PC-9 (cell line): ENCODE measurements at regions not wholly inside any gene's neighbourhood (a gene's known extent, or its start where the extent isn't known, plus 50 kb on each side); places are given as distances from the start of the nearest gene placed in this dataset.

ENCODE experiments used
- BruUV-seq: library from RNA; stranded (reverse); fragments of 400-500 nt; replicated peaks from 2 replicates; lab custom pipeline; 2021; lab: Mats Ljungman, UMichigan
- CTCF ChIA-PET: fragments of 300-600 bp; sonication (Branson Sonifier 250); formaldehyde crosslinking; loops from one replicate; lab custom pipeline; 2022; ENCODE audit warnings: antibody characterized with exemption; lab: Charles Lee
- POLR2A ChIA-PET: fragments of 300-600 bp; sonication (Branson Sonifier 250); formaldehyde crosslinking; loops from one replicate; lab custom pipeline; 2022; ENCODE audit warnings: antibody characterized with exemption; ENCODE audit not compliant: unreplicated experiment; lab: Charles Lee
- DNase-seq, 2 experiments: peaks; one replicate each; pipeline versions ENCODE4 v3.0.0 to v3.0.0-alpha.2; 2015 to 2022; ENCODE audit warnings: mixed read lengths in 1 of 2
- H2AFZ ChIP-seq: fragments of 200-600 bp; sonication (generic); 2 replicates; pipeline ENCODE4 v1.8.1; 2017; ENCODE audit warnings: antibody characterized with exemption
- H3F3A ChIP-seq: fragments of 200-600 bp; sonication (generic); 2 replicates; pipeline ENCODE4 v1.8.1; 2017; ENCODE audit warnings: antibody characterized with exemption, mild to moderate bottlenecking, low read depth; ENCODE audit not compliant: insufficient read depth
- H3K27ac ChIP-seq: fragments of 200-600 bp; sonication (generic); 2 replicates; pipeline ENCODE4 v1.6.1; 2016; ENCODE audit warnings: mixed run types
- H3K27me3 ChIP-seq: fragments of 200-600 bp; sonication (generic); 2 replicates; pipeline ENCODE4 v1.6.1; 2016; ENCODE audit warnings: low read depth, mixed run types; ENCODE audit not compliant: insufficient read depth
- H3K36me3 ChIP-seq: fragments of 200-600 bp; sonication (generic); 2 replicates; pipeline ENCODE4 v1.6.1; 2016; ENCODE audit warnings: low read depth, mixed run types
- H3K4me1 ChIP-seq: fragments of 200-600 bp; sonication (generic); replicated peaks from 2 replicates; pipeline ENCODE4 v1.6.1; 2016; ENCODE audit warnings: mixed run types; ENCODE audit not compliant: insufficient read depth
- H3K4me2 ChIP-seq: fragments of 200-600 bp; sonication (generic); 2 replicates; pipeline ENCODE4 v1.6.1; 2017; ENCODE audit warnings: mixed run types
- H3K4me3 ChIP-seq: fragments of 200-600 bp; sonication (generic); 2 replicates; pipeline ENCODE4 v1.6.1; 2016; ENCODE audit warnings: mixed run types
- H3K79me2 ChIP-seq: fragments of 200-600 bp; sonication (generic); 2 replicates; pipeline ENCODE4 v1.6.1; 2017; ENCODE audit warnings: low read depth, mixed run types
- H3K9me2 ChIP-seq: fragments of 200-600 bp; sonication (generic); 2 replicates; pipeline ENCODE4 v1.8.1; 2017; ENCODE audit warnings: mild to moderate bottlenecking; ENCODE audit not compliant: insufficient read depth
- H3K9me3 ChIP-seq: fragments of 200-600 bp; sonication (generic); 2 replicates; pipeline ENCODE4 v1.8.1; 2016; ENCODE audit warnings: low read depth; ENCODE audit not compliant: insufficient read depth
- H4K20me1 ChIP-seq: fragments of 200-600 bp; sonication (generic); 2 replicates; pipeline ENCODE4 v1.8.1; 2017; ENCODE audit not compliant: insufficient read depth
- CTCF ChIP-seq: fragments of 200-600 bp; sonication (generic); conservative IDR thresholded peaks from 2 replicates; pipeline ENCODE4 v1.6.1; 2017; ENCODE audit warnings: mixed run types, antibody characterized with exemption, mild to moderate bottlenecking, moderate library complexity
- EZH2 ChIP-seq: fragments of 200-600 bp; sonication (generic); IDR thresholded peaks from 2 replicates; pipeline ENCODE4 v1.8.0; 2017; ENCODE audit warnings: antibody characterized with exemption, low read depth
- intact Hi-C: fragments of 100-400 bp; cut with micrococcal nuclease; formaldehyde crosslinking; loops from one replicate; pipeline ENCODE4 v1.10.0; 2022; ENCODE audit not compliant: unreplicated experiment

- no peaks in the 10 kb centered on the region for H3K36me3 ChIP-seq
- BruUV-seq, result no TSS peak
- no peaks in the 10 kb centered on the region for H4K20me1 ChIP-seq
- no peaks in the 10 kb centered on the region for H3K27me3 ChIP-seq
- no peaks in the 10 kb centered on the region for H3K9me3 ChIP-seq
- POLR2A ChIA-PET, result no interaction called here
- intact Hi-C loops, result no loop called here
- no peaks in the 10 kb centered on the region for H3F3A ChIP-seq
- no peak overlapping the region for H3K4me2 ChIP-seq
- CTCF ChIA-PET, result no interaction called here
- TF ChIP-seq CTCF, result no peak
- TF ChIP-seq EZH2, result no peak
- no peak overlapping the region for H3K4me3 ChIP-seq
- DNase-seq, result no peak
- H2AFZ ChIP-seq, result no peak overlapping the region
- no peak overlapping the region for H3K27ac ChIP-seq
- no peaks in the 10 kb centered on the region for H3K79me2 ChIP-seq
- no peaks in the 10 kb centered on the region for H3K4me1 ChIP-seq
- no peaks in the 10 kb centered on the region for H3K9me2 ChIP-seq
Observed at GRCh38 chr5:82812575-82812974, 264.6 kb downstream of the TMEM167A start.

- ChIA-PET CTCF (no interaction called here), POLR2A (no interaction called here)
- no peaks in the 10 kb centered on the region for H3K4me1 ChIP-seq
- H3K36me3 ChIP-seq, result no peaks in the 10 kb centered on the region
- no peak overlapping the region for H2AFZ ChIP-seq
- H3K27ac ChIP-seq, result no peak overlapping the region
- no peak overlapping the region for H3K4me2 ChIP-seq
- H4K20me1 ChIP-seq, result no peaks in the 10 kb centered on the region
- no peak for DNase-seq
- no peaks in the 10 kb centered on the region for H3K9me3 ChIP-seq
- no peaks in the 10 kb centered on the region for H3K9me2 ChIP-seq
- no peaks in the 10 kb centered on the region for H3F3A ChIP-seq
- no peaks in the 10 kb centered on the region for H3K79me2 ChIP-seq
- no TSS peak for BruUV-seq
- TF ChIP-seq CTCF, result no peak
- no peak for TF ChIP-seq EZH2
- no peaks in the 10 kb centered on the region for H3K27me3 ChIP-seq
- intact Hi-C loops, result no loop called here
- H3K4me3 ChIP-seq, result no peak overlapping the region
Observed at GRCh38 chr5:82811490-82811889, 265.7 kb downstream of the TMEM167A start.

GRCh38 chr5:82809420-82810143 is 267.6 kb downstream of the TMEM167A start:
- Histone ChIP-seq H3K9me3 (no peaks in the 10 kb centered on the region), H3K4me2 (no peak overlapping the region), H3K4me1 (no peaks in the 10 kb centered on the region), H3K9me2 (no peaks in the 10 kb centered on the region; the same call in 1 of the 2 replicates), H2AFZ (no peak overlapping the region), H4K20me1 (no peaks in the 10 kb centered on the region), H3K36me3 (no peaks in the 10 kb centered on the region), H3F3A (no peaks in the 10 kb centered on the region), H3K4me3 (no peak overlapping the region), H3K27me3 (no peaks in the 10 kb centered on the region), H3K79me2 (no peaks in the 10 kb centered on the region), H3K27ac (no peak overlapping the region)
- no peak for DNase-seq
- intact Hi-C loops, result no loop called here
- TF ChIP-seq EZH2, result no peak
- no peak for TF ChIP-seq CTCF
- ChIA-PET CTCF (no interaction called here), POLR2A (interaction anchor here (0.6 kb wide), 1 partner anchor 102 kb away, joined by 5 read pairs; no protein-coding TSS in a partner anchor)
- no TSS peak for BruUV-seq
